ENCODE measurements at regions not wholly inside any gene's neighbourhood (a gene's known extent, or its start where the extent isn't known, plus 50 kb on each side); places are given as distances from the start of the nearest gene placed in this dataset.
"Not testable (repeated sequence)": the region's sequence is repeated elsewhere in the genome, so short reads cannot be mapped to it uniquely, and the experiment has no call there.

- no peak for DNase-seq
Observed at GRCh38 chr18:34482204-34482603, 227.9 kb upstream of the DTNA start.

- DNase-seq, result peak in 1 of 14 donors; percentile 6
Observed at GRCh38 chr18:34483198-34483597, 226.9 kb upstream of the DTNA start.

- no peak for DNase-seq
Observed at GRCh38 chr18:34491719-34492118, 218.4 kb upstream of the DTNA start.

- no peak for DNase-seq
Observed at GRCh38 chr18:34492652-34493051, 217.4 kb upstream of the DTNA start.

- peak; percentile 26 to 92 (median 80) for DNase-seq
Observed at GRCh38 chr18:34493099-34493544, 217.0 kb upstream of the DTNA start.

- DNase-seq, result peak in 12 of 14 donors; percentile 33 to 81 (median 68)
Observed at GRCh38 chr18:34493566-34494358, 216.3 kb upstream of the DTNA start.

GRCh38 chr18:34494359-34494696, 215.8 kb upstream of the DTNA start:
- peak in 10 of 14 donors; percentile 43 to 75 (median 61) for DNase-seq

- DNase-seq, result peak in 1 of 14 donors; percentile 32
Observed at GRCh38 chr18:34495506-34495905, 214.6 kb upstream of the DTNA start.

GRCh38 chr18:34501553-34501952, 208.5 kb upstream of the DTNA start:
- DNase-seq, result no peak

GRCh38 chr18:34506198-34506597, 203.9 kb upstream of the DTNA start:
- DNase-seq, result no peak

- DNase-seq, result peak in 1 of 14 donors; percentile 49
Observed at GRCh38 chr18:34509163-34509562, 200.9 kb upstream of the DTNA start.

- peak in 1 of 14 donors; percentile 23 for DNase-seq
Observed at GRCh38 chr18:34509879-34510586, 200.1 kb upstream of the DTNA start.

- no peak for DNase-seq
Observed at GRCh38 chr18:34510926-34511325, 199.2 kb upstream of the DTNA start.

- no peak for DNase-seq
Observed at GRCh38 chr18:34511435-34511834, 198.7 kb upstream of the DTNA start.

- DNase-seq, result peak in 1 of 14 donors; percentile 8
Observed at GRCh38 chr18:34511879-34512278, 198.2 kb upstream of the DTNA start.

GRCh38 chr18:34514238-34514637, 195.9 kb upstream of the DTNA start:
- no peak for DNase-seq

- DNase-seq, result no peak
Observed at GRCh38 chr18:34514957-34515356, 195.1 kb upstream of the DTNA start.

- not testable (repeated sequence) for DNase-seq
Observed at GRCh38 chr18:34516355-34516754, 193.7 kb upstream of the DTNA start.

GRCh38 chr18:34516996-34517395, 193.1 kb upstream of the DTNA start:
- DNase-seq, result not testable (repeated sequence)

- DNase-seq, result no peak
Observed at GRCh38 chr18:34521040-34521439, 189.1 kb upstream of the DTNA start.

- peak in 8 of 14 donors; percentile 1 to 94 (median 2) for DNase-seq
Observed at GRCh38 chr18:34522603-34523002, 187.5 kb upstream of the DTNA start.

- DNase-seq, result no peak
Observed at GRCh38 chr18:34525244-34525643, 184.9 kb upstream of the DTNA start.

GRCh38 chr18:34528177-34528576, 181.9 kb upstream of the DTNA start:
- no peak for DNase-seq

All from C1 segment of cervical spinal cord (tissue), 14 donors.